ENCODE measurements at regions not wholly inside any gene's neighbourhood (a gene's known extent, or its start where the extent isn't known, plus 50 kb on each side); places are given as distances from the start of the nearest gene placed in this dataset.

GRCh38 chr3:21290557-21290956 is 460.5 kb downstream of the ZNF385D start:
- no peak overlapping the region for H2AFZ ChIP-seq (ENCODE audit: low read depth, low read length)
- H3K27me3 ChIP-seq (ENCODE audit: insufficient read depth, low read depth, low read length): no peaks in the 10 kb centered on the region
- no peaks in the 10 kb centered on the region for H3K79me2 ChIP-seq (replicated peaks; ENCODE audit: insufficient read depth, low read length)
- H4K20me1 ChIP-seq (ENCODE audit: insufficient read depth): no peaks in the 10 kb centered on the region
- no peaks in the 10 kb centered on the region for H3K36me3 ChIP-seq (ENCODE audit: insufficient read depth, low read length)
- no peaks in the 10 kb centered on the region for H3K9me3 ChIP-seq (ENCODE audit: low read length)
- H3K4me2 ChIP-seq (ENCODE audit: low read length): no peak overlapping the region
- H3K27ac ChIP-seq (ENCODE audit: low read length): no peak overlapping the region
- no peak overlapping the region for H3K9ac ChIP-seq (ENCODE audit: low read length)
- H3K4me3 ChIP-seq (ENCODE audit: low read length): no peak overlapping the region
- no peaks in the 10 kb centered on the region for H3K9me2 ChIP-seq (ENCODE audit: insufficient read depth, low read length)
- TF ChIP-seq, protein P1, sequence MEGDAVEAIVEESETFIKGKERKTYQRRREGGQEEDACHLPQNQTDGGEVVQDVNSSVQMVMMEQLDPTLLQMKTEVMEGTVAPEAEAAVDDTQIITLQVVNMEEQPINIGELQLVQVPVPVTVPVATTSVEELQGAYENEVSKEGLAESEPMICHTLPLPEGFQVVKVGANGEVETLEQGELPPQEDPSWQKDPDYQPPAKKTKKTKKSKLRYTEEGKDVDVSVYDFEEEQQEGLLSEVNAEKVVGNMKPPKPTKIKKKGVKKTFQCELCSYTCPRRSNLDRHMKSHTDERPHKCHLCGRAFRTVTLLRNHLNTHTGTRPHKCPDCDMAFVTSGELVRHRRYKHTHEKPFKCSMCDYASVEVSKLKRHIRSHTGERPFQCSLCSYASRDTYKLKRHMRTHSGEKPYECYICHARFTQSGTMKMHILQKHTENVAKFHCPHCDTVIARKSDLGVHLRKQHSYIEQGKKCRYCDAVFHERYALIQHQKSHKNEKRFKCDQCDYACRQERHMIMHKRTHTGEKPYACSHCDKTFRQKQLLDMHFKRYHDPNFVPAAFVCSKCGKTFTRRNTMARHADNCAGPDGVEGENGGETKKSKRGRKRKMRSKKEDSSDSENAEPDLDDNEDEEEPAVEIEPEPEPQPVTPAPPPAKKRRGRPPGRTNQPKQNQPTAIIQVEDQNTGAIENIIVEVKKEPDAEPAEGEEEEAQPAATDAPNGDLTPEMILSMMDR (IDR thresholded peaks at IDR 0.05; ENCODE audit: poor library complexity, severe bottlenecking): peak; percentile 24
- TF ChIP-seq RAD21 (conservative IDR thresholded peaks at IDR 0.05) (no peak), MXI1 (conservative IDR thresholded peaks at IDR 0.05; ENCODE audit: poor library complexity, severe bottlenecking) (no peak), SMC3 (conservative IDR thresholded peaks at IDR 0.05; ENCODE audit: poor library complexity) (no peak), POLR2AphosphoS5 (IDR thresholded peaks at IDR 0.05) (no peak)
- H3F3A ChIP-seq (ENCODE audit: insufficient read depth, low read length, poor library complexity, severe bottlenecking): no peaks in the 10 kb centered on the region

- H3K4me3 ChIP-seq (ENCODE audit: low read length): no peak overlapping the region
- no peak overlapping the region for H3K9ac ChIP-seq (ENCODE audit: low read length)
- no peaks in the 10 kb centered on the region for H4K20me1 ChIP-seq (ENCODE audit: insufficient read depth)
- H3K79me2 ChIP-seq (replicated peaks; ENCODE audit: insufficient read depth, low read length): no peaks in the 10 kb centered on the region
- no peak overlapping the region for H2AFZ ChIP-seq (ENCODE audit: low read depth, low read length)
- H3K36me3 ChIP-seq (ENCODE audit: insufficient read depth, low read length): no peaks in the 10 kb centered on the region
- no peaks in the 10 kb centered on the region for H3K9me2 ChIP-seq (ENCODE audit: insufficient read depth, low read length)
- no peak for TF ChIP-seq REST (IDR thresholded peaks at IDR 0.05; ENCODE audit: borderline replicate concordance)
- no peak for TF ChIP-seq RAD21 (conservative IDR thresholded peaks at IDR 0.05)
- no peak for TF ChIP-seq POLR2AphosphoS5 (IDR thresholded peaks at IDR 0.05)
- no peak for TF ChIP-seq TAF1 (IDR thresholded peaks at IDR 0.05; ENCODE audit: low read depth)
- H3K9me3 ChIP-seq (ENCODE audit: low read length): no peaks in the 10 kb centered on the region
- no peak overlapping the region for H3K4me2 ChIP-seq (ENCODE audit: low read length)
- H3K27me3 ChIP-seq (ENCODE audit: insufficient read depth, low read depth, low read length): no peaks in the 10 kb centered on the region
- H3K27ac ChIP-seq (ENCODE audit: low read length): no peak overlapping the region
- no peaks in the 10 kb centered on the region for H3F3A ChIP-seq (ENCODE audit: insufficient read depth, low read length, poor library complexity, severe bottlenecking)
These were observed 476.9 kb downstream of the ZNF385D start for GRCh38 chr3:21274079-21274571.

- H3K27ac ChIP-seq (ENCODE audit: low read length): no peak overlapping the region
- TF ChIP-seq, protein P1 (IDR thresholded peaks at IDR 0.05; ENCODE audit: poor library complexity, severe bottlenecking): no peak
- TF ChIP-seq REST (IDR thresholded peaks at IDR 0.05; ENCODE audit: borderline replicate concordance): no peak
- TF ChIP-seq RAD21 (conservative IDR thresholded peaks at IDR 0.05): no peak
- TF ChIP-seq MXI1 (conservative IDR thresholded peaks at IDR 0.05; ENCODE audit: poor library complexity, severe bottlenecking): no peak
- no peak for TF ChIP-seq POLR2AphosphoS5 (IDR thresholded peaks at IDR 0.05)
- TF ChIP-seq EZH2 (IDR thresholded peaks at IDR 0.05; ENCODE audit: borderline replicate concordance, insufficient read depth, low read length, poor library complexity, severe bottlenecking): no peak
- TF ChIP-seq EP300 (conservative IDR thresholded peaks at IDR 0.05; ENCODE audit: poor library complexity, severe bottlenecking): no peak
- no peak for TF ChIP-seq TAF1 (IDR thresholded peaks at IDR 0.05; ENCODE audit: low read depth)
- no peak for TF ChIP-seq SMC3 (conservative IDR thresholded peaks at IDR 0.05; ENCODE audit: poor library complexity)
- H3F3A ChIP-seq (ENCODE audit: insufficient read depth, low read length, poor library complexity, severe bottlenecking): no peaks in the 10 kb centered on the region
- no peak overlapping the region for H3K4me3 ChIP-seq (ENCODE audit: low read length)
- no peak overlapping the region for H3K9ac ChIP-seq (ENCODE audit: low read length)
- no peaks in the 10 kb centered on the region for H3K79me2 ChIP-seq (replicated peaks; ENCODE audit: insufficient read depth, low read length)
- H3K27me3 ChIP-seq (ENCODE audit: insufficient read depth, low read depth, low read length): no peaks in the 10 kb centered on the region
- no peak overlapping the region for H2AFZ ChIP-seq (ENCODE audit: low read depth, low read length)
- H4K20me1 ChIP-seq (ENCODE audit: insufficient read depth): no peaks in the 10 kb centered on the region
- H3K36me3 ChIP-seq (ENCODE audit: insufficient read depth, low read length): no peaks in the 10 kb centered on the region
- H3K9me3 ChIP-seq (ENCODE audit: low read length): no peaks in the 10 kb centered on the region
- H3K9me2 ChIP-seq (ENCODE audit: insufficient read depth, low read length): no peaks in the 10 kb centered on the region
- no peak overlapping the region for H3K4me2 ChIP-seq (ENCODE audit: low read length)
These were observed 477.6 kb downstream of the ZNF385D start for GRCh38 chr3:21273259-21274025.

Data from neural cell (in vitro differentiated cells).